ENCODE measurements at regions not wholly inside any gene's neighbourhood (a gene's known extent, or its start where the extent isn't known, plus 50 kb on each side); places are given as distances from the start of the nearest gene placed in this dataset.

GRCh38 chr12:125193376-125194152 lies 128.3 kb downstream of the AACS start:
- DNase-seq (ENCODE audit: low read depth, low spot score), result no peak
- CTCF ChIA-PET, result interaction anchor here (1.4 to 2.1 kb wide), 2 partner anchors 9 to 10 kb away, joined by 6 read pairs; no protein-coding TSS in a partner anchor

GRCh38 chr12:125194163-125194773 lies 129.0 kb downstream of the AACS start:
- CTCF ChIA-PET, result interaction anchor here (1.4 to 2.1 kb wide), 2 partner anchors 9 to 10 kb away, joined by 6 read pairs; no protein-coding TSS in a partner anchor
- POLR2A ChIA-PET, result no interaction called here
- DNase-seq (ENCODE audit: low read depth, low spot score), result no peak
- TF ChIP-seq CTCF (IDR thresholded peaks at IDR 0.05; ENCODE audit: insufficient read depth, low read length, missing control alignments), result no peak
- H3K4me3 ChIP-seq (ENCODE audit: low read depth, low read length), result no peak overlapping the region

More at GRCh38 chr12:125193376-125194152, 128.3 kb downstream of the AACS start:
- POLR2A ChIA-PET, result no interaction called here
- H3K4me3 ChIP-seq (ENCODE audit: low read depth, low read length), result no peak overlapping the region
- TF ChIP-seq CTCF (IDR thresholded peaks at IDR 0.05; ENCODE audit: insufficient read depth, low read length, missing control alignments), result no peak

- H3K4me3 ChIP-seq (ENCODE audit: low read depth, low read length), result no peak overlapping the region
- ChIA-PET POLR2A (no interaction called here), CTCF (interaction anchor here (2.1 kb wide), 1 partner anchor 8 kb away, joined by 6 read pairs; no protein-coding TSS in a partner anchor)
- DNase-seq (ENCODE audit: low read depth, low spot score), result no peak
- no peak for TF ChIP-seq CTCF (IDR thresholded peaks at IDR 0.05; ENCODE audit: insufficient read depth, low read length, missing control alignments)
These were observed 129.8 kb downstream of the AACS start for GRCh38 chr12:125194987-125195386.

- no peak for DNase-seq (ENCODE audit: low read depth, low spot score)
- no peak overlapping the region for H3K4me3 ChIP-seq (ENCODE audit: low read depth, low read length)
- TF ChIP-seq CTCF (IDR thresholded peaks at IDR 0.05; ENCODE audit: insufficient read depth, low read length, missing control alignments), result no peak
- ChIA-PET POLR2A (no interaction called here), CTCF (interaction anchor here (1.9 kb wide), 2 partner anchors 13 to 14 kb away, joined by 4 read pairs; no protein-coding TSS in a partner anchor)
These were observed 132.1 kb downstream of the AACS start for GRCh38 chr12:125197326-125197725.

GRCh38 chr12:125198652-125199051 lies 133.4 kb downstream of the AACS start:
- ChIA-PET POLR2A (no interaction called here), CTCF (interaction anchor here (0.7 to 1.9 kb wide), 4 partner anchors 8 to 15 kb away, joined by 3 to 4 read pairs (median 4); no protein-coding TSS in a partner anchor)
- H3K4me3 ChIP-seq (ENCODE audit: low read depth, low read length), result no peak overlapping the region

More at GRCh38 chr12:125198652-125199051, 133.4 kb downstream of the AACS start:
- no peak for DNase-seq (ENCODE audit: low read depth, low spot score)
- no peak for TF ChIP-seq CTCF (IDR thresholded peaks at IDR 0.05; ENCODE audit: insufficient read depth, low read length, missing control alignments)
